HCT116 (cell line): ENCODE measurements at regions not wholly inside any gene's neighbourhood (a gene's known extent, or its start where the extent isn't known, plus 50 kb on each side); places are given as distances from the start of the nearest gene placed in this dataset.

ENCODE experiments used
- ATAC-seq: fragments of 200-7000 bp; cut with Tn5 transposase; 2 replicates; pipeline ENCODE4 v1.9.1; 2020; ENCODE audit warnings: mild to moderate bottlenecking, moderate library complexity
- BruUV-seq: library from RNA; stranded (reverse); fragments of 400-500 nt; replicated peaks from 2 replicates; lab custom pipeline; 2021; lab: Mats Ljungman, UMichigan
- CTCF ChIA-PET: fragments of 300-600 bp; sonication (Branson Sonifier 250); formaldehyde crosslinking; loops from one replicate; lab custom pipeline; 2021; ENCODE audit warnings: antibody characterized with exemption; lab: Charles Lee
- POLR2A ChIA-PET: fragments of 300-600, 350-600 bp; sonication (Branson Sonifier 250); formaldehyde crosslinking; loops from one replicate; lab custom pipeline; 2021; ENCODE audit warnings: antibody characterized with exemption; lab: Charles Lee
- RAD21 ChIA-PET, 2 experiments: fragments of 300-600 bp; sonication (Branson Sonifier 250); formaldehyde crosslinking; loops; one replicate each; lab custom pipeline; 2023; ENCODE audit warnings: low total read pairs in 2 of 2; ENCODE audit not compliant: uncharacterized antibody in 2 of 2, unreplicated experiment in 2 of 2, low non-redundant PET in 1 of 2; lab: Charles Lee
- DNase-seq: peaks from one replicate; pipeline ENCODE4 v3.0.0-alpha.2; 2010; ENCODE audit warnings: low read depth, low spot score
- H2AFZ ChIP-seq: fragments of 200-600 bp; shearing (Covaris generic), sonication (generic); 2 replicates; pipeline ENCODE4 v1.6.1; 2017; ENCODE audit warnings: low read depth, mixed run types, mixed read lengths, antibody characterized with exemption, low read length; ENCODE audit not compliant: poor library complexity, severe bottlenecking
- H3K27ac ChIP-seq: 2 replicates; pipeline ENCODE4 v1.5.1; 2012; ENCODE audit warnings: low read depth, low read length
- H3K27me3 ChIP-seq: fragments of 200-600 bp; sonication (generic); 2 replicates; pipeline ENCODE4 v1.6.1; 2016; ENCODE audit warnings: mixed run types, low read length, mixed read lengths; ENCODE audit not compliant: insufficient read depth
- H3K36me3 ChIP-seq, 2 experiments: fragments of 200-500 bp in 1 of 2; fragments of 200-600 bp in 1 of 2; sonication (Bioruptor generic) in 1 of 2; sonication (generic) in 1 of 2; 2 replicates each; pipeline versions ENCODE4 v1.5.1 to v1.6.1; 2014 to 2016; ENCODE audit warnings: low read length in 2 of 2, inconsistent platforms in 1 of 2, mixed read lengths in 1 of 2, mixed run types in 1 of 2; ENCODE audit not compliant: insufficient read depth in 2 of 2, control insufficient read depth in 1 of 2
- H3K4me1 ChIP-seq, 2 experiments: fragments of 200-600 bp in 1 of 2; sonication (generic) in 1 of 2; 2 replicates each; pipeline versions ENCODE4 v1.5.1 to v1.6.1; 2012 to 2017; ENCODE audit warnings: low read length in 2 of 2, inconsistent platforms in 1 of 2, mild to moderate bottlenecking in 1 of 2, mixed read lengths in 1 of 2, mixed run types in 1 of 2, moderate library complexity in 1 of 2; ENCODE audit not compliant: insufficient read depth in 2 of 2, control insufficient read depth in 1 of 2
- H3K4me2 ChIP-seq: fragments of 200-600 bp; sonication (generic); 2 replicates; pipeline ENCODE4 v1.6.1; 2017; ENCODE audit warnings: mixed run types, low read length, mixed read lengths
- H3K4me3 ChIP-seq, 2 experiments: fragments of 200-600 bp in 1 of 2; sonication (generic) in 1 of 2; replicated peaks in 1 of 2; 2 replicates each; pipeline ENCODE4 v1.5.1; 2011 to 2016; ENCODE audit warnings: low read length in 2 of 2, control low read depth in 1 of 2, low read depth in 1 of 2, mild to moderate bottlenecking in 1 of 2, mixed read lengths in 1 of 2, mixed run types in 1 of 2
- H3K79me2 ChIP-seq: fragments of 200-600 bp; sonication (generic); 2 replicates; pipeline ENCODE4 v1.6.1; 2017; ENCODE audit warnings: mild to moderate bottlenecking, mixed run types, low read length, moderate library complexity, mixed read lengths; ENCODE audit not compliant: insufficient read depth
- H3K9ac ChIP-seq: fragments of 200-600 bp; sonication (generic); 2 replicates; pipeline ENCODE4 v1.6.1; 2016; ENCODE audit warnings: low read length, mixed read lengths
- H3K9me2 ChIP-seq: fragments of 200-600 bp; sonication (generic), shearing (Covaris generic); 2 replicates; pipeline ENCODE4 v1.6.1; 2017; ENCODE audit warnings: mixed run types, mild to moderate bottlenecking, moderate library complexity; ENCODE audit not compliant: insufficient read depth
- H3K9me3 ChIP-seq, 2 experiments: fragments of 200-500 bp in 1 of 2; fragments of 200-600 bp in 1 of 2; sonication (Bioruptor generic) in 1 of 2; sonication (generic) in 1 of 2; 2 replicates each; pipeline ENCODE4 v1.6.1; 2014 to 2017; ENCODE audit warnings: low read length in 2 of 2, mixed read lengths in 2 of 2, inconsistent platforms in 1 of 2, low read depth in 1 of 2, mild to moderate bottlenecking in 1 of 2, mixed run types in 1 of 2, moderate library complexity in 1 of 2; ENCODE audit not compliant: control insufficient read depth in 1 of 2, insufficient read depth in 1 of 2
- H4K20me1 ChIP-seq: fragments of 200-600 bp; sonication (generic), shearing (Covaris generic); 2 replicates; pipeline ENCODE4 v1.6.1; 2017; ENCODE audit warnings: mixed run types, mild to moderate bottlenecking, moderate library complexity; ENCODE audit not compliant: insufficient read depth
- ATF3 ChIP-seq: IDR thresholded peaks from 2 replicates; pipeline ENCODE4 v1.6.1; 2012
- CBX3 ChIP-seq: IDR thresholded peaks from 2 replicates; pipeline ENCODE4 v1.6.1; 2012; ENCODE audit warnings: low read depth
- CEBPB ChIP-seq: IDR thresholded peaks from 2 replicates; pipeline ENCODE4 v1.6.1; 2012; ENCODE audit warnings: low read depth
- CTCF ChIP-seq, 3 experiments: fragments of 200-600 bp in 1 of 3; sonication (generic) in 1 of 3; IDR thresholded peaks in 2 of 3; conservative IDR thresholded peaks in 1 of 3; 2 replicates each; pipeline ENCODE4 v1.5.1; 2012 to 2017; ENCODE audit warnings: low read depth in 2 of 3, low read length in 2 of 3, antibody characterized with exemption in 1 of 3, borderline replicate concordance in 1 of 3, control low read depth in 1 of 3, mild to moderate bottlenecking in 1 of 3, mixed read lengths in 1 of 3, mixed run types in 1 of 3, moderate library complexity in 1 of 3; ENCODE audit not compliant: insufficient read depth in 1 of 3
- EGR1 ChIP-seq: IDR thresholded peaks from 2 replicates; pipeline ENCODE4 v1.6.1; 2012; ENCODE audit warnings: low read depth
- ELF1 ChIP-seq: IDR thresholded peaks from 2 replicates; pipeline ENCODE4 v1.6.1; 2012; ENCODE audit warnings: low read depth, borderline replicate concordance
- EZH2 ChIP-seq: fragments of 200-600 bp; sonication (generic); IDR thresholded peaks from 2 replicates; pipeline ENCODE4 v1.6.1; 2017; ENCODE audit warnings: antibody characterized with exemption, mixed run types
- FOSL1 ChIP-seq: IDR thresholded peaks from 2 replicates; pipeline ENCODE4 v1.6.1; 2012; ENCODE audit warnings: low read depth
- MAX ChIP-seq: IDR thresholded peaks from 2 replicates; pipeline ENCODE4 v1.6.1; 2012
- POLR2A ChIP-seq: IDR thresholded peaks from 2 replicates; pipeline ENCODE4 v1.7.0; 2011; ENCODE audit warnings: borderline replicate concordance; ENCODE audit not compliant: insufficient read depth, insufficient read length; ENCODE audit errors: extremely low read depth
- POLR2AphosphoS5 ChIP-seq: IDR thresholded peaks from 2 replicates; pipeline ENCODE4 v1.6.1; 2011; ENCODE audit warnings: mild to moderate bottlenecking, low read depth, low read length, moderate library complexity
- REST ChIP-seq: IDR thresholded peaks from 2 replicates; pipeline ENCODE4 v1.6.1; 2012; ENCODE audit warnings: low read depth
- SP1 ChIP-seq: IDR thresholded peaks from 2 replicates; pipeline ENCODE4 v1.6.1; 2012; ENCODE audit warnings: low read depth
- SRF ChIP-seq: IDR thresholded peaks from 2 replicates; pipeline ENCODE4 v1.6.1; 2012; ENCODE audit warnings: low read depth
- YY1 ChIP-seq: IDR thresholded peaks from 2 replicates; pipeline ENCODE4 v1.6.1; 2011; ENCODE audit warnings: low read length, low read depth, moderate library complexity, mild to moderate bottlenecking; ENCODE audit not compliant: insufficient replicate concordance; ENCODE audit errors: extremely low read depth
- ZBTB33 ChIP-seq: IDR thresholded peaks from 2 replicates; pipeline ENCODE4 v1.6.1; 2011; ENCODE audit warnings: mild to moderate bottlenecking, low read length, moderate library complexity; ENCODE audit not compliant: insufficient replicate concordance; ENCODE audit errors: extremely low read depth
- intact Hi-C: fragments of 100-400 bp; cut with micrococcal nuclease; formaldehyde crosslinking; loops from 2 replicates; pipeline ENCODE4 v1.10.0; 2022

GRCh38 chr21:18191139-18191538 lies 53.5 kb upstream of the CHODL start:
- TF ChIP-seq CBX3 (no peak), ZBTB33 (no peak), CTCF (IDR thresholded peaks at IDR 0.05 in 2 of 3, conservative IDR thresholded peaks at IDR 0.05 in 1 of 3; ENCODE audit: borderline replicate concordance in 1 of 3, insufficient read depth in 1 of 3, low read depth in 2 of 3, low read length in 2 of 3) (no peak), EGR1 (no peak), FOSL1 (no peak), REST (no peak), SP1 (no peak), ELF1 (no peak), EZH2 (no peak), MAX (no peak), ATF3 (no peak), SRF (no peak), YY1 (no peak), CEBPB (no peak), POLR2AphosphoS5 (no peak), POLR2A (no peak)
- ATAC-seq = no peak
- Histone ChIP-seq H3K27ac (no peak overlapping the region), H3K79me2 (no peaks in the 10 kb centered on the region), H3K9me3 (peaks cover 10 to 11% of the 10 kb centered on the region in 2 experiments; a peak in 2 of 4 replicates), H4K20me1 (no peaks in the 10 kb centered on the region), H3K4me2 (no peak overlapping the region), H3K27me3 (no peaks in the 10 kb centered on the region), H3K4me3 (no peak overlapping the region), H3K9ac (no peak overlapping the region), H3K36me3 (no peaks in the 10 kb centered on the region), H3K9me2 (no peaks in the 10 kb centered on the region), H2AFZ (no peak overlapping the region), H3K4me1 (no peaks in the 10 kb centered on the region)
- ChIA-PET CTCF (no interaction called here), RAD21 (no interaction called here), POLR2A (no interaction called here)
- no peak for DNase-seq
- BruUV-seq = no TSS peak
- intact Hi-C loops = no loop called here
